Head of caudate nucleus (tissue), 42 donors: ENCODE measurements at regions not wholly inside any gene's neighbourhood (a gene's known extent, or its start where the extent isn't known, plus 50 kb on each side); places are given as distances from the start of the nearest gene placed in this dataset.

Experiments
- DNase-seq, 42 donors: peaks; one replicate each; pipeline versions ENCODE4 v3.0.0 to v3.0.0-alpha.2; 2020 to 2021; ENCODE audit warnings: mixed read lengths in 7 of 42
- intact Hi-C: fragments of 100-400 bp; cut with DNase I; formaldehyde crosslinking; loops from one replicate; pipeline ENCODE4 v1.15.0; 2022

GRCh38 chr6:132932588-132932987 lies 118.2 kb downstream of the RPS12 start:
- intact Hi-C loops = no loop called here
- no peak for DNase-seq

- DNase-seq = peak in 17 of 42 donors; percentile 2 to 52 (median 19)
- intact Hi-C loops = no loop called here
Observed at GRCh38 chr6:132933090-132933489, 118.7 kb downstream of the RPS12 start.

GRCh38 chr6:132934496-132934895 lies 120.1 kb downstream of the RPS12 start:
- intact Hi-C loops = no loop called here
- DNase-seq = no peak

GRCh38 chr6:132936646-132937045 lies 122.3 kb downstream of the RPS12 start:
- DNase-seq = no peak
- intact Hi-C loops = no loop called here

- intact Hi-C loops = no loop called here
Observed at GRCh38 chr6:132937466-132937906, 123.1 kb downstream of the RPS12 start.

GRCh38 chr6:132948889-132949288 lies 134.5 kb downstream of the RPS12 start:
- intact Hi-C loops = no loop called here
- DNase-seq = no peak

More at GRCh38 chr6:132937466-132937906, 123.1 kb downstream of the RPS12 start:
- DNase-seq = peak; percentile 6 to 80 (median 56)

GRCh38 chr6:132950566-132950965 lies 136.2 kb downstream of the RPS12 start:
- intact Hi-C loops = no loop called here
- no peak for DNase-seq

GRCh38 chr6:132952031-132952867 lies 137.9 kb downstream of the RPS12 start:
- no peak for DNase-seq
- intact Hi-C loops = no loop called here

GRCh38 chr6:132952986-132953385 lies 138.6 kb downstream of the RPS12 start:
- intact Hi-C loops = no loop called here

GRCh38 chr6:132954222-132954621 lies 139.9 kb downstream of the RPS12 start:
- intact Hi-C loops = no loop called here
- DNase-seq = no peak

More at GRCh38 chr6:132952986-132953385, 138.6 kb downstream of the RPS12 start:
- no peak for DNase-seq

- DNase-seq = no peak
Observed at GRCh38 chr6:132954936-132955335, 140.6 kb downstream of the RPS12 start.

GRCh38 chr6:132959639-132960326 lies 145.4 kb downstream of the RPS12 start:
- DNase-seq = no peak
- intact Hi-C loops = no loop called here

More at GRCh38 chr6:132954936-132955335, 140.6 kb downstream of the RPS12 start:
- intact Hi-C loops = no loop called here

- DNase-seq = no peak
- intact Hi-C loops = no loop called here
Observed at GRCh38 chr6:132960720-132961119, 146.4 kb downstream of the RPS12 start.

- intact Hi-C loops = no loop called here
- DNase-seq = no peak
Observed at GRCh38 chr6:132961122-132961521, 146.8 kb downstream of the RPS12 start.

- no peak for DNase-seq
- intact Hi-C loops = no loop called here
Observed at GRCh38 chr6:132961610-132962009, 147.2 kb downstream of the RPS12 start.

GRCh38 chr6:132962936-132963868 lies 148.8 kb downstream of the RPS12 start:
- peak; percentile 9 to 84 (median 58) for DNase-seq
- intact Hi-C loops = no loop called here

- intact Hi-C loops = no loop called here
- no peak for DNase-seq
Observed at GRCh38 chr6:132964101-132964867, 149.9 kb downstream of the RPS12 start.

- DNase-seq = no peak
- intact Hi-C loops = no loop called here
Observed at GRCh38 chr6:132964868-132965382, 150.6 kb downstream of the RPS12 start.
